ENCODE measurements at regions not wholly inside any gene's neighbourhood (a gene's known extent, or its start where the extent isn't known, plus 50 kb on each side); places are given as distances from the start of the nearest gene placed in this dataset.
"Not testable (repeated sequence)": the region's sequence is repeated elsewhere in the genome, so short reads cannot be mapped to it uniquely, and the experiment has no call there.

DNA sequence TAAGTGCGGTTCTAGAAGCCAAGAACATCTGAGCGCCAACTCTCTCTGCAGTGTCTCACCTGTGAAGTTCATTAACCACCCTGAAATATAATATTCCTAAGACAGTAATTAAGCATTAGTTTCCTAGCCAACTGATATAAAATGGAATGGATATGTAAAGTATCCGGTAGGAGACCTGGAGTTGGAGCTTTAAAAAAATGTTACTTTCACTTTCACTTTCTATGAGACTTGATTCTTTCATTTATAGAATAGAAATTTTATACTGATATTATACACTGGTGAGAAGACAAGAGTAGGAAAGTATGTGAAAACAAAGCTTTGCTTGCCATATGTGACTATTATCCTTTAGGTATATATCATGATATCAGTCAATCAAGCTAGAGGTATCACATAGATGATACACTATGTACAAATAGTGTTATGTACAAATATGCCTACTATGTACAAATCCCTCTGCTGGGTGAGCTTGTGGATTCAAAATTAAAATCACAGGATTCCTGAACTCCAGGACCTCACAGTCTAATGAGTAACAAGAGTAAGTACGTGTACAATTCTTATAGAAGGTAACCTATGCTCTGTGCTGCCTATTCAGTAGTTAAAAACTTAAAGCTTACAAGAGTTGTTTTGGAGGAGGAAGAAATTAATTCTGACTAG lies 934.2 kb downstream of the TTLL7 start:
- no peak for DNase-seq

DNA sequence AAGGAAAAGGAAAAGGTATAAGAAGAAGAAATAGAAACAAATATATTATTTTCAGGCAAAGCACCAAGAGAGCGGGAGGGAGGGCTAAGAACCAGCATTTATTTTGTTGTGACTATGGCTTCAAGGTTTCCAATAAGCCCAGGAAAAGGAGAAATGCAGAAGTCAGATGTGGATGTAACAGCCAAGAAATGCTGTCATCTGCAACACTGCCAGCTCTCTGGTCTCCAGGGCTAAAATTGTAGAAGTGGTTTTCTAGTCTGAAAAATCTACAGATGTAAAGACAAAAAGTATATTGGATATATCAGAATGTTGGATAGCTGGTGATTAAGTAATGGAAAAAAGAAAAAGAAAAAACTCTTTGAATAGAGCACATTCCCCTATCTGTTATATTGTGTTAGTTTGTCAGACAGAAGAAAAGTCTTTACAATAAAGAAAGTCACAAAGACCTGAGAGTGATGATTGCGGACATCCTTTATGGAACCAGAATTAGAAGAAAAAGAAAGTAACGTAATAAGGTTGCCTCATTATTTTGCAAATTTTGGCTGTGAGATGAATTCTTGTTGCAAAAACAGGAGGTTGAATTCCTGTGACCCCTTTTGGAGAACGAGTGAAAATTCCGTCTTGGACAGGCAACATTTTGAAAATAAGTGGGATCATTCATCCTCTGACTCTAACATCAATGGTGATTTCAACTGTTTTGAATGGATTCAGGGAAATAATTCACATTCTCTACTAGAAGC lies 938.1 kb downstream of the TTLL7 start:
- no peak for DNase-seq

DNA sequence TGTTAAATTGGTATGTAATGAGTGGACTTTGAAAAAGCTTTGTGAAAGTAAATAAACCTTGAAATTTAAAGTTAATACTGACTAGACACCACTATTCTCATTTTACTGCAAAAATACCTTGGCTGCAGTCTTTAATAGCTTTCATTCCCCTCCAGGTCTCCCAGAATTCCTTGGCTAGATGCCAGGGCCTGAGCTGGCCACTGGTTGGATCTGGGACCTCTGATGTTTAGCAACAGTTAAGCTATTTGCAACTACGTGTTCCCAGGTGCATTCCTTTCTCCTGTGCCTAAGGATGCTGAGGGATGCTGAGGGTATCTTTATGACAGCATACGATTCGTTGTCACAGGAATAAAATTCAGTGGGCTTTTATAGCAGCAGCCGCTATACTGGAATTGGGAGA lies 938.7 kb downstream of the TTLL7 start:
- DNase-seq: no peak

DNA sequence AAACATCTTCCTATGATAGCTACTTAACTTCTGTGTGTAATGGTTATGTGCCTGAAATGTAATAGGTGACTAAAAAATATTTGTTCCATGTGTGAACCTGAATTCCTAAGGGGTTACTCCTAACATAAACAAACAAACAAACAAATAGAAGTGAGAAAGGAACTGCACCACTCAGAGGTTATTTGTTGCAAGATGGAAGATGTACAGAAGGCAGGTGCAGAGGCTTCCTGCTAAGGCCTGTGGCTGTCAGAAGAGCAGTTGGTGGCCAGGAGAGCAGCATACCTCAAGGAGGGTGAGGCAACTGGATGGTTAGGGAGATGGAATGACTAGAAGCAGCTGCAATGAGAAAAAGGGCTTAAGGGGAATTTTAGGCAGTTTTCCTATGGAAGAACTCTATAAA lies 940.6 kb downstream of the TTLL7 start:
- no peak for DNase-seq

DNA sequence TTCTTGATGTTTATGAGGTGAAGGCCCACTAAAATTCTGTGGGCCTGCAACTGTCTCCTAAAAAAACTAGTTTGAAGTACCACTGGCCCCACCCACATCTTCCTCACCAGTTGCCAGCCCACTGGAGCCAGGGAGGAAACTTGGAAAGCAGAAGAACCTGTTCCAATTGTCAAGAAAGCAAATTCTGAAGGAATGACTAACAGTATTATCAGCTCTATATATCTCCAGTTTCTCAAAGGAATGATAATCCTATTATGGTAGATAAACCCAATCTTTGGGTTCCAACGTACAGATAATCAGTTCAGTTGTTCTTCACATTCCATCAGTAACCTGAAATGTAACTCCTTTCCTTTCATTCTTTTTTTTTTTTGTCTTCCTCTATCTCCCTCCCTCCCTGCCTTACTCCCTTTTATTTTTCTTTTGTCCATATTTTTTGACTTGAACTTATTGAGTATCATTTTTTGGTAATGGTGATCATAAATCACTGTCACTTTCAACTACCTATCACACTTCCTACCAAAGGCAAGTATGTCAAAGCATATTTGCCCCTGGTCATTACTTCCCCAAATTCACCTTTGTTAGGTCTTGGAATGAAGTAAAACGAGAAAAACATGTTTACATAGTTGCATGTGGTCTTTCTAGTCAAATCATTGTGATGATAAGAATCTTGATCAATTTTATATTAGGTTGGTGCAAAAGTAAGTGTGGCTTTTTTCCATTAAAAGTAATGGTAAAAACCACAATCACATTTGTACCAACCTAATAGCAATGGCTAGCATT lies 943.4 kb downstream of the TTLL7 start:
- DNase-seq: no peak

DNA sequence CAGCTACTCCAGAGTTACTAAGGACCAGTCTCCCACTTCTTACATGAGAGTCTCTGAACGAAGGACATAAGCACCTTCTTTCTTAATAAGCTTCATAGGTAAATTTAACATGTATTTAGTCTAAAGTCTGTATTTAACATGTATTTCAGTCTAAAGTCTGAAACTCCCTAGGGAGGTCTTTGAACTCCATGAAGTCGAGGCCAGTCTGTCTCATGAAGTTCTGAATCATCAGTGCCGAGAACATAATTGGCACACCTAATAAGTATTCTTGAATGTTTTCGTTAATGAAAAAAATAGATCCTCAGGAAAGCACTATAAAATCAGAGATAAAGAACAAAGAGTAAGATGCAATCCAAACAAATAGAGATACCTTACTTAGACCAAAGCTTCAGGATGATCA lies 945.5 kb downstream of the TTLL7 start:
- no peak for DNase-seq

DNA sequence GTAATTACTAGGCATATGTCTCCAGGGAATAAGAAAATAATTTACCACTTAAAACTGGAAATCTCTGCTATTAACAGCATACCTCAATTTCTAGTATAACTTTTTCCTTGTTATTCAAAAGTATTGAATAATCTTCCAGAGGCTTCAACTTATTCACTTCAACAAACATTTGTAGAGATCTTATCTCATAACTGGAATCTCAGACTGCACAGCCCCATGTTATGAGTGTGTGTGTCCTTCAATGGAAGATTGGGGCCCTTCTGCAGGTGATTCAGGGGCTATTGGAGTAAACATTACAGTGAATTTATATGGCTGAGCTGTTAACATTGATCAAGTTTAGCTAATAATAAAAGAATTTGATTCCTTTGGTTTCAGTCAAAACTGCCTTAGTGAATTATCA lies 946.1 kb downstream of the TTLL7 start:
- DNase-seq: no peak

DNA sequence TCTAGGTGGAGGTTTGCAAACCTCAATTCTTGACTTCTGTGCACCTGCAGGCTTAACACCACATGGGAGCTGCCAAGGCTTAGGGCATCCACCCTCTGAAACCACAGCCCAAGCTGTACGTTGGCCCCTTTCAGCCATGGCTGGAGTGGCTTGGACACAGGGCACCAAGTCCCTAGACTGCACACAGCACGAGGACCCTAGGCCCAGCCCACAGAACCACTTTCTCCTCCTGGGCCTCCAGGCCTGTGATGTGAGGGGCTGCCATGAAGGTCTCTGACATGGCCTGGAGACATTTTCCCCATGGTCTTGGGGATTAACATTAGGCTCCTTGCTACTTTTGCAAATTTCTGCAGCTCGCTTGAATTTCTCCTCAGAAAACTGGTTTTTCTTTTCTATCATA lies 947.9 kb downstream of the TTLL7 start:
- not testable (repeated sequence) for DNase-seq

DNA sequence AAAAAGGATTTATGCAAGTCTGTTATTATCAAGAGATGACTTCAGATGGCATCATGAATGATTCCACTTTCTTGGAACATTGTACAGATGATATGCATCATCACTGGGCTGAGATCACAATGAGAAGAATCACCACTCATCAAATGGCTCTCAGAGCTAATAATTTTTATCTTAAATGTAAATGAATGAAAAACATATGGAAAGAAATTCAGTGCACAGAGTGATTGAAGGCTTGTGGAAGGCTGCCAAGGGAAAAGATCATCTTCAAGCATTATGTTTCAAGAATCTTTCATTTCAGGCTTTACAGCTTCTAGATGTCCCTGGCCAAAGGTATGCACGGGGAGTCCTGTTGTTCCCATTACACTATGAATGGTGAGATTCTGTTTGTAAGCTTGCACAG lies 955.7 kb downstream of the TTLL7 start:
- no peak for DNase-seq

DNA sequence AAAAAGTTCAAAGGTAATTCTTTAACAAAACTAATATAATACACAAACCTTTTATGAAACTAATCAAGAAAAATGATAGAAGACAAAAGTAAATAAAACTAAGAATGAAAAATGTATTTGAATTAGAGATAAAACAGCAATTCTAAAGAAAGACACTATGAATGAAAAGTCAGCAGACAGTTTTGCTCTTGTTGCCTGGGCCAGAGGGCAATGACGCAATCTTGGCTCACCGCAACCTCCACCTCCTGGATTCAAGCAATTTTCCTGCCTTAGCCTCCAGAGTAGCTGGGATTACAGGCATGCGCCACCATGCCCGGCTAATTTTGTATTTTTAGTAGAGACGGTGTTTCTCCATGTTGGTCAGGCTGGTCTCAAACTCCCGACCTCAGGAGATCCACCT lies 959.8 kb downstream of the TTLL7 start:
- DNase-seq: not testable (repeated sequence)

DNA sequence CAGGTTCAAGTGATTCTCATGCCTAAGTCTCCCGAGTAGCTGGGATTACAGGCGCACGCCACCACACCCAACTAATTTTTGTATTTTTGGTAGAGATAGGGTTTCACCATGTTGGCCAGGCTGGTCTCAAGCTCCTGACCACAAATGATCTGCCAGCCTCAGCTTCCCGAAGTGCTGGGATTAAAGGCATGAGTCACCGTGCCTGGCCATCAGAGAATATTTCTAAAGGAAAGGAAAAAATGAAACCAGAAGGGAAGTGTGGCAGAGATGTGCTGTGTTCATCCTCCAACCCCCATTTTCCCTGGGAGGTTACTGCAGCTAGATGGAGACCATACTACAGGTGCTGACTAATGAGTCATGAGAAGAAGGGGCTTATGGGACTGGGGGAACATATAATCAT lies 964.1 kb downstream of the TTLL7 start:
- DNase-seq: no peak

DNA sequence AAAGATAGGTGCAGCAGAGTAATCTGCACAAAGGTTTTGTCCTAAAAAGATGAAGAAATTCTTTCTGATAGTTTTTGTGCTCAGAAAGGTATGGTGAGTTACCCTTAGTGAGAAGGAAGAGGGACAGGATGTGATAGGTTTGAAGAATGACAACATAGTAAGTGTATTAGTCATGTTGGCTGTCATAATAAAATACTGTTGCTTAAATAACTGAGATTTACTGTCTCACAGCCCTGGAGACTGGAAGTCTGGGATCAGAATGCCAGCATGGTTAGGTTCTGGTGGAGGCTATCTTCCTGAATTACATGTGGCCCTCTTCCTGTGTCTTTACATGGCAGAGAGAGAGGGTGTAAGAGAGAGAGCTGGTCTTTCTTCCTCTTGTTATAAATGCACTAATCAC lies 965.2 kb downstream of the TTLL7 start:
- no peak for DNase-seq

DNA sequence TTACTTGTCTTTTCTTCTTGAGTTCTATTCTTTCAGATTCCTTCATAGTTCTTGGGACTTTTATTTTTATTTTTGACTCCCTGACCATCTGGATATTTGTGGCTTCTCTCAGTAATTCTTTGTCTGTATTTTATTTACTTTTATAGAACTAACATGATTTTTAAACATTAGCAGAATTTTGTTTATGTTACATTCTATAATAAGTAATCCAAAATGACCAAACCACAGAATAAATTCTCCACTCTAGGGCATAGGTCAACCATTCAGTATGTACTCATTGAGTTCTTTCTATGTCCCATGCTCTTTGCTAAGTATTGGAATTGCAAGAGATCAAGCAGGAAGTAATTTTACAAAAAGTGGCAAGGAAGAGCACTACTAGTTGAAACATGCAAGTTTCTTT lies 969.0 kb downstream of the TTLL7 start:
- DNase-seq: no peak

DNA sequence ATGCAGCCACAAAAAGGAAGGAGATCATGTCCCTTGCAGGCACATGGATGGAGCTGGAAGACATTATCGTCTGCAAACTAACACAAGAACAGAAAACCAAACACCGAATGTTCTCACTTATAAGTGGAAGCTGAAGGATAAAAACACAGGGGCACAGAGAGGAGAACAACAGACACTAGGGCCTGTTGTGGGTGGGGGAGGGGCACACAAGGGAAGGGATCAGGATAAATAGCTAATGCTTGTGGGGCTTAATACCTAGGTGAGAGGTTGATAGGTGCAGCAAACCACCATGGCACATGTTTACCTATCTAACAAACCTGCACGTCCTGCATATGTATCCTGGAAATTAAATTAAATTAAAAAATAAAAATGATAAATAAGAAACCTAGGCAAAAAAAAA lies 969.9 kb downstream of the TTLL7 start:
- no peak for DNase-seq

DNA sequence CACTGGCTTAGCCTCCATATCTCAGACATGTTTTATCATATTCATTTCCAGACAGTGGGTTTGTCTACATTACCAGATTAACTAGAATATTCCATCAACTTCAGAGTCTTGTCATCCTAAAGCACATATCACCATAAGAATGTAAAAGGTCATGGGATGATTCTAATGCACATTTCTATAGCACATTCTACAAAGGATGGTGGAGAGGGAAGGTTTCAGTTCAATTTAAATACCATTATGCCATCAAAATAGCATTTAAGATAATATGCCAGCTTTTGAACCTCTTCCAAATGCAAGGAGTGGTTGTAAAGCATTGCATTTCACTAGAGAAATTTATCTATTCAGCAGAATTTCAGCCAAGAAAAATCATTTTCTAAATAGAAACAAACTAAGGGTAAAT lies 970.5 kb downstream of the TTLL7 start:
- DNase-seq: no peak

DNA sequence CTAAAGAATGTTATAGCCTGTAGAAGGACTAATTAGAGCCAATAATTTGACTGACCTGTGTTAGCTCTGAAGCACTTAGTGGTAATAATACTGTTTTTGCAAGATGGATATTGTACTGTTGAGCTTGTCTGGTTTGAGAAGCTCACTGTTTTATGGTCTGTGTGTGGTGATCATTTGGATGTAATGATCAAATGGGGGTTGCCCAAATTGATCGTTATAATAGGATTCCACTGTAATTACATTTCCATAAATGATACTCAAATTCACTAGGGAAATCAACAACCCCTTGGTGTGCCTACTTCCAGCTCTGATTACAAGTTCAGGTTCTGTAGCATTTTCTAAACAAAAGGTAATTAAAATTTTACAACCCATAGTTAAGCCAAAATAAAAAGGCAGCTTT lies 971.4 kb downstream of the TTLL7 start:
- no peak for DNase-seq

DNA sequence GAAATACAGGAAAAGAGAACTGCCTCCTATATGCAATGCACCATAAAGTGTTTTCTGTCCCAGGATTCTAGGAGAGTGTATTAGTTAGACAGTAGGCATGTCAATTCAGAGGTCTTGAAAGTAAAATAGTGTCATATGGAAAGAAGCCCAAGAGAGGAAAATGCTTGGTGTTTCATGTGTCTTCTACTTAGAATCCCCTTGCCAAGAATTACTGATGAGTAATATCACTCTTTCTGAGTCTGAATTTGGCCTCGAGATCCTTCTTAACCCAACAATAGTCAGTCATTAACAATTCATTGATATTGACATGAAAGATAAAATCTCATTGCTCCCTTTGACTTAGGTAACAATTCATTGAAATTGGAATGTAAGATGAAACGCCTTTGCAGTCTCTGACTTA lies 972.2 kb downstream of the TTLL7 start:
- DNase-seq: no peak

DNA sequence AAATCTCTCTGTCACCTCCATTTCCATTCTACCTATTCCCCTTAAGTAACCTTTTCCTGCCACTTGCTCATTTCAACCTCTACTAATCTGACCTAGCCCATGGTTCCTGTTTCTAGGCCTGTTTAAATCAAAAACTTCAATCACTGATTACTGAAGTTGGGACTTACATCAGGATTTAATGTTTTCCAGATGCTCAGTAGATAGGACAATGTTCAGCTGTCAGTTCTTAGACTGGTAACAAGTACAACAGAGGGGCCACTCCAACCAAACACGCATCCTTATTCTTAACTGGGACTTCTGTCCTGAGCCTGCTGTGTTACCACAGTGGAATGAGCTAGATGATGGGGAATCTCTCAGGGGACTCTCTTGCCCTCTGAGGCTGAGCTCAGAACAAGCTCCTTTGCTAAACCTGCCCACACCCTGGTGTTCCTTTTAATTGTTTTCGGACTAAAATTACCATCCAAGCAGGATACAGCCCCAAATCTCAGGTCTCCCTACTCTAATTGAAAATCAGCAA lies 974.6 kb downstream of the TTLL7 start:
- no peak for DNase-seq

DNA sequence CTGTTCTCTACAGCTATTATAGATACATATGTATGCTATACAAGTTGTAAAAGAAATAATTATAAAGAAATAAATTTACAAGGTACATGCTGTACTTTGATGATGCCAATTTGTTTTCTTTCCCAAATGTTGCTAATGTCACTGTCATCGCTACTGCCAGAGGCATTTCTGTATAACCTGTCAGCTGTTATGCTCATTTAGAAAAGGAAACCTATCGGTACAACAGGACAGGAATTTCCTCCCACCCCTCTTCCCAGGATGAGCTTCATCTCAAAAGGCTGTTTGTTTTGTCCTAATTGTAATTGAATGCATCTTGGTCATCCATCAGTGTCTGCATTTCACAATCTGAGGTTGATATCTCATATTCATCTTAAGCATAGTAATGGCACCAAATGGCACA lies 975.7 kb downstream of the TTLL7 start:
- no peak for DNase-seq

DNA sequence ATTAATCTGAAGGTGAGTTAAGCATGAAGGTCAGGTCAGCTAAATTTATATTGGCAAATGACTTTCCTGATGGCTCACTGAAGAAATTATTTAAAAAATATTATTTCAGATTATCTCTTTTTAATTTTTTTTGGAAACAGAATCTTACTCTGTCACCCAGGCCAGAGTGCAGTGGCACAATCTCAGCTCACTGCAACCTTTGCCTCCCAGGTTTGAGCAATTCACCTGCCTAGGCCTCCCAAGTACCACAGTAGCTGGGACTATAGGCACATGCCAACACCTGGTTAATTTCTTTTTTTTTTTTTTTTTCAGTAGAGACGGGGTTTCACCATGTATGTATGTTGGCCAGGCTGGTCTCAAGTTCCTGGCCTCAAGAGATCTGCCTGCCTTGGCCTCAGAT lies 976.7 kb downstream of the TTLL7 start:
- DNase-seq: no peak

DNA sequence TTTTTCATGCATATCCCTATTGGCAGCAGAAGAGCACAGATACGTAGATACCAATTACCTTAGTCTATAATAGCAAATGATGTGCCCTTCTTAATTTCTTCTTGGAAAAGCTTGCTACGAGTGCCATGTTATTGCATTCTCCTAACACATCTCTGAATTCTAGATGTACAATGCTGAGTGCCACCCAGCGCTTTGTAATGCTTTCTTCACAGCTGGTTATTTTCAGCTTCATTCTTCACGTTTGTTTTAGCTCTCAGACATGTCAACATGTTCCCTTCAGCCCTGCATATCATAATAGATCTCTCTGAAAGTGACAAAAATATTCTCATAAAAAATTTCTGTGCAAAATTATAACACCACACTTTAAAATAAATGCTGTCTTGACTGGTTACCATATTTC lies 981.2 kb downstream of the TTLL7 start:
- no peak for DNase-seq

DNA sequence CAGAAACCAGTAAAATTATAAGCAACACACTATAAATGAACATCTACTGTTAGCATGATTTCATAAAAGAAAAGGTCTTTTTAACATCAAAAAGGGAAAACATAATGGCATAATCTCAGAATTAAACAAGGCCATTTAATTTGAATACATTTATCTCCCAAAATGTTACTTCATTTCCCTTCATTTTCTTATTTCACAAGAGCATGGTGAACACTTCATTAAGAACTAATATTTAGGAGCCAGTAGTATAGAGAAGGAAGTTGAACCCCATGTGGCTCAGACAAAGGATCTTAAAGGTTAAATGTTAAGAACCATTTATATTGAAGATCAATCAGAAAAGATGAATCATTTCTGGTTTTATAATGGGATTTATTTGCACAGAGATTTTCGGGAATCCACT lies 981.7 kb downstream of the TTLL7 start:
- DNase-seq: no peak

DNA sequence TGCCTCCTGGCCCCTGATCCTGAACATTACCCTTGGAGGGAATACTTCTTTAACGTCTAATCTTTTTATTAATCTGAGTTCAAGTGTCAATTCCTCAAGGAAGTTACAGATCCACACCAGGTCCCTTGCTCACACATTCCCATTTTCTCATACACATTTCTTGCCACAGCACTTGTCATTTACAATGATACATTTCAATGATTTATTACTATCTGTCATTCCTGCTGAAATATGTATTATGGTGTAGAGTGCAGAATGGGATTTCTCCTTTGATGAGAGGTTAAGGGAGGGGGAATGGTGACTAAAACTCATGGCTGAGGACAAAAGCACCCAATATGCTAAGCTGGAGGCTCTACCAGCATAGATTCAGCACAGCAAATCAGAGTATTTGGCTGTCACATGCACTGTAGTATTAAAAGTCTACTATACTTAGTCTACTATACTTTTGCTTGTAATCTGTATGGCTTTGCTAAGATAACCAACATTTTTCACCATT lies 982.5 kb downstream of the TTLL7 start:
- no peak for DNase-seq

DNA sequence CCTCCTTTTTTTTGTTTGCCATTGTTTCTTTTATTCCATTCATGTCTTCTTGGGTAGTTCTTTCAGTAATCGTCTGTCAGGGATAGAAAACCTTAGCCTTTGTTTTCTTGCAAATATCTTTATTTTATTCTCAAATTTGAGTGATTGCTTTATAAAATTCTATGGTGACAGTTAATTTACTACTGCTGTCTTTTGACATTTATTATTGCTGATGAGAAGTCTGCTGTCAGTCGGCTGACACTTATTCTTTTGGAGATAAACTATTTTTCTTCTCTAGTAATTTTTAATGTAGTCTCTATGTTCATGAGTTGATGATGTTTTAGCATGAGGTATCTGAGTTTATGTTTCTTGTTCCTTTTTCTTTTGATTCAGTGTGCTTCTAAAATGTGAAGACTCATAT lies 983.8 kb downstream of the TTLL7 start:
- DNase-seq: no peak

All from NCI-H524 treated with DMSO at 0.1 percent for 48 hours (cell line).